Peyer's patch (tissue), 4 donors: ENCODE measurements at regions not wholly inside any gene's neighbourhood (a gene's known extent, or its start where the extent isn't known, plus 50 kb on each side); places are given as distances from the start of the nearest gene placed in this dataset.
"Not testable (repeated sequence)": the region's sequence is repeated elsewhere in the genome, so short reads cannot be mapped to it uniquely, and the experiment has no call there.

Experiments used
- DNase-seq, 3 donors: peaks; one replicate each; pipeline ENCODE4 v3.0.0-alpha.2; 2017 to 2019
- H3K27ac ChIP-seq, 4 donors: fragments of 200-600 bp; sonication (generic); one replicate each; pipeline ENCODE4 v1.5.1; 2016 to 2019
- H3K27me3 ChIP-seq, 2 donors: fragments of 200-600 bp; sonication (generic); one replicate each; pipeline ENCODE4 v1.5.1; 2019
- H3K36me3 ChIP-seq, 3 donors: fragments of 200-600 bp; sonication (generic); one replicate each; pipeline ENCODE4 v1.5.1; 2016 to 2019
- H3K4me1 ChIP-seq, 4 donors: fragments of 200-600 bp; sonication (generic); one replicate each; pipeline ENCODE4 v1.5.1; 2016 to 2019
- H3K4me3 ChIP-seq, 4 donors: fragments of 200-600 bp; sonication (generic); 1 replicate in 3 of 4; 2 replicates in 1 of 4; pipeline ENCODE4 v1.5.1; 2016 to 2019; ENCODE audit warnings: mild to moderate bottlenecking in 1 of 4
- H3K9me3 ChIP-seq, 4 donors: fragments of 200-600 bp; sonication (generic); one replicate each; pipeline ENCODE4 v1.5.1; 2016 to 2019; ENCODE audit warnings: mild to moderate bottlenecking in 1 of 4
- POLR2A ChIP-seq, 2 donors: fragments of 450-650 bp; IDR thresholded peaks; one replicate each; pipeline ENCODE4 v1.5.1; 2017; ENCODE audit warnings: antibody characterized with exemption in 2 of 2, mild to moderate bottlenecking in 2 of 2, moderate library complexity in 2 of 2
- TF ChIP-seq, protein P1 (sequence below), 6 experiments: fragments of 450-650 bp in 4 of 6; fragments of 200-600 bp in 2 of 6; sonication (generic) in 1 of 6; IDR thresholded peaks; one replicate each; pipeline ENCODE4 v1.5.1; 2017 to 2019; ENCODE audit warnings: antibody characterized with exemption in 6 of 6, mild to moderate bottlenecking in 3 of 6, moderate library complexity in 1 of 6

DNA sequence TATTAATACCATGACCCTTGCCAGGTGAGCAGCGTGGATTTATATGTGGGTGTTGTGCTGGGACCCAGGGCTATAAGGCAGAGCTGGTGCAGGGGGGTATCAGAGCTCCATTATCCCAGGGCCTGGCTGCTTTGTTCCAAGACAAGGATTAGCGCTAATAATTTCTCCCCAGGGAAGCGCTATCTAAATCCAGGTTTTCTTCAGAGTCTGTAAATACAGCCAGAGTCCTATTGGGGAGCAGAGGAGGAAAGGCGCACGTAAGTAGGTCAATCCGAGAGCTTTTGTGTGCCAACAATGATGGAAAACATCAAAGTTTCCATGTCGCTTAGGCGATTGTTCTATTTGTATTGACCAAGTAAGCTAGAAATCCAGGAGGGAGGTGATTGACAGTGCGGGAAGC is 1009.7 kb downstream of the VRK1 start:
- Histone ChIP-seq H3K4me3 (no peak overlapping the region), H3K27me3 (no peaks in the 10 kb centered on the region), H3K27ac (no peak overlapping the region), H3K36me3 (no peaks in the 10 kb centered on the region), H3K9me3 (no peaks in the 10 kb centered on the region), H3K4me1 (no peaks in the 10 kb centered on the region)
- DNase-seq, result no peak
- no peak for TF ChIP-seq POLR2A (IDR thresholded peaks at IDR 0.05)
- TF ChIP-seq, protein P1, sequence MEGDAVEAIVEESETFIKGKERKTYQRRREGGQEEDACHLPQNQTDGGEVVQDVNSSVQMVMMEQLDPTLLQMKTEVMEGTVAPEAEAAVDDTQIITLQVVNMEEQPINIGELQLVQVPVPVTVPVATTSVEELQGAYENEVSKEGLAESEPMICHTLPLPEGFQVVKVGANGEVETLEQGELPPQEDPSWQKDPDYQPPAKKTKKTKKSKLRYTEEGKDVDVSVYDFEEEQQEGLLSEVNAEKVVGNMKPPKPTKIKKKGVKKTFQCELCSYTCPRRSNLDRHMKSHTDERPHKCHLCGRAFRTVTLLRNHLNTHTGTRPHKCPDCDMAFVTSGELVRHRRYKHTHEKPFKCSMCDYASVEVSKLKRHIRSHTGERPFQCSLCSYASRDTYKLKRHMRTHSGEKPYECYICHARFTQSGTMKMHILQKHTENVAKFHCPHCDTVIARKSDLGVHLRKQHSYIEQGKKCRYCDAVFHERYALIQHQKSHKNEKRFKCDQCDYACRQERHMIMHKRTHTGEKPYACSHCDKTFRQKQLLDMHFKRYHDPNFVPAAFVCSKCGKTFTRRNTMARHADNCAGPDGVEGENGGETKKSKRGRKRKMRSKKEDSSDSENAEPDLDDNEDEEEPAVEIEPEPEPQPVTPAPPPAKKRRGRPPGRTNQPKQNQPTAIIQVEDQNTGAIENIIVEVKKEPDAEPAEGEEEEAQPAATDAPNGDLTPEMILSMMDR (IDR thresholded peaks at IDR 0.05), result no peak

DNA sequence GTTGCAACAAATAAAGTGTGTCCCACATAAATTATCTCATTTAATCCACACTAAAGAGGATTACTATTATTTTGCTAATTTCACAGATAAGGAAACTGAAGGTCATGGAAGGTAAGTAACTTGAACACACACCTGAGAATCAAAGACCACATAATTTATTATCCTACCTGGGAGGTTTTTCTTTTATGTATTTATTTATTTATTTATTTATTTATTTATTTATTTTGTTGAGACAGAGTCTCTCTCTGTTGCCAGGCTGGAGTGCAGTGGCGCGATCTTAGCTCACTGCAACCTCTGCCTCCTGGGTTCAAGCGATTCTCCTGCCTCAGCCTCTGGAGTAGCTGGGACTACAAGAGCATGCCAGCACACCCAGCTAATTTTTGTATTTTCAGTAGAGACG is 1011.4 kb downstream of the VRK1 start:
- H3K4me1 ChIP-seq, H3K36me3 ChIP-seq, H3K27me3 ChIP-seq, DNase-seq, H3K9me3 ChIP-seq, H3K4me3 ChIP-seq, H3K27ac ChIP-seq: not testable (repeated sequence)

DNA sequence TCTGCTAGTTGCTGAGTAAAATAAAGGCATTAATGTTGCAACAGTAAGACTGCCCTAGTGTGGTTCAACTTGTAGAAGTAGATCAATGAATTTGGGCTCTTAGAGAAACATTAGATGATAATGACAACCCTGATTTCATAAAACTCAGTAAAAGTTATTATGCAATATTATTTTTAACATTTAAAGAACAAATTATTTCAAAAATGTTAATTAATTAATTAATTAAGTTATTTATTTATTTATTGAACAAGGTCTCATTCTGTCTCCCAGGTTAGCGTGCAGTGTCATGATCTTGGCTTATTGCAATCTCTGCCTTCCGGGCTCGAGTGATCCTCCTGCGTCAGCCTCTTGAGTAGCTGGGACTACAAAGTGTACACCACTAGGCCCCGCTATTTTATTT is 1016.4 kb downstream of the VRK1 start:
- Histone ChIP-seq H3K27ac (no peak overlapping the region), H3K27me3 (no peaks in the 10 kb centered on the region), H3K4me3 (no peak overlapping the region), H3K36me3 (no peaks in the 10 kb centered on the region), H3K9me3 (no peaks in the 10 kb centered on the region), H3K4me1 (no peaks in the 10 kb centered on the region)
- TF ChIP-seq, protein P1 (IDR thresholded peaks at IDR 0.05), result no peak
- TF ChIP-seq POLR2A (IDR thresholded peaks at IDR 0.05), result no peak
- DNase-seq, result no peak

DNA sequence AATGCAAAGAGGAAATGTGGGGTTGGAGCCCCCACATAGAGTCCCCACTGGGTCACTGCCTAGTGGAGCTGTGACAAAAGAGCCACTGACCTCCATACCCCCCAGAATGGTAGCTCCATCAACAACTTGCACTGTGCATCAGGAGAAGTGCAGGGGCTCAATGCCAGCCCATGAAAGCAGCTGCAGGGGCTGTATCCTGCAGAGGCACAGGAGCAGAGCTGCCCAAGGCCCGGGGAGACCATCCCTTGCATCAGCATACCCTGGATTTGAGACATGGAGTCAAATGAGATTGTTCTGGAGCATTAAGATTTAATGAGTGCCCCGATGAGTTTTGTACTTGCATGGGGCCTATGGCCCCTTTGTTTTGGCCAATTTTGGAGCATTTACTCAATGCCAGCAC is 1023.6 kb downstream of the VRK1 start:
- Histone ChIP-seq H3K4me1 (no peaks in the 10 kb centered on the region), H3K36me3 (no peaks in the 10 kb centered on the region)
- TF ChIP-seq, protein P1 (IDR thresholded peaks at IDR 0.05), result no peak
- TF ChIP-seq POLR2A (IDR thresholded peaks at IDR 0.05), result no peak

DNA sequence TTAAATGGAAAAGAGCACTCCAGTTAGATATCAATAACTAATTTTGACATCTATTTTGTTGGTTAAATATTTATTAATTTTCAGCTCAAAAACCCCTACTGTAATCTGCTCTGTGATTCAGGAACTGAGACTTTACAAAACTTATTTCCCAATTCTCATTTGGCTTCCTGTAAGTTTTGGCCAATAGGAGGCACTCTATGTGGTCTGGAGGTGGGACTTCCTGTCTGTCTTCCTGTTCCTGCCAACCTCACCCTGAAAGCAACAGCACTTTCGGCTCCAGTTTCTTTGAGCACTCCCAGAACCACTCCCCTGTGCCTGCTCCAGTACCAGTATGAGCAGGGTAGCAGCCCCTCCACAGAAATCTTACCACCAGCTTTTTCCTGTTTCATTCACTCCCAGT is 1027.0 kb downstream of the VRK1 start:
- no peak for DNase-seq
- no peak overlapping the region for H3K4me3 ChIP-seq
- H3K27ac ChIP-seq, result no peak overlapping the region
- H3K9me3 ChIP-seq, result no peaks in the 10 kb centered on the region
- no peak for TF ChIP-seq POLR2A (IDR thresholded peaks at IDR 0.05)
- TF ChIP-seq, protein P1 (IDR thresholded peaks at IDR 0.05), result no peak
- H3K27me3 ChIP-seq, result no peaks in the 10 kb centered on the region
- H3K36me3 ChIP-seq, result no peaks in the 10 kb centered on the region
- H3K4me1 ChIP-seq, result no peaks in the 10 kb centered on the region

More for the DNA sequence above, 1023.6 kb downstream of the VRK1 start:
- no peak overlapping the region for H3K4me3 ChIP-seq
- H3K9me3 ChIP-seq, result no peaks in the 10 kb centered on the region
- no peak for DNase-seq
- no peak overlapping the region for H3K27ac ChIP-seq
- no peaks in the 10 kb centered on the region for H3K27me3 ChIP-seq

DNA sequence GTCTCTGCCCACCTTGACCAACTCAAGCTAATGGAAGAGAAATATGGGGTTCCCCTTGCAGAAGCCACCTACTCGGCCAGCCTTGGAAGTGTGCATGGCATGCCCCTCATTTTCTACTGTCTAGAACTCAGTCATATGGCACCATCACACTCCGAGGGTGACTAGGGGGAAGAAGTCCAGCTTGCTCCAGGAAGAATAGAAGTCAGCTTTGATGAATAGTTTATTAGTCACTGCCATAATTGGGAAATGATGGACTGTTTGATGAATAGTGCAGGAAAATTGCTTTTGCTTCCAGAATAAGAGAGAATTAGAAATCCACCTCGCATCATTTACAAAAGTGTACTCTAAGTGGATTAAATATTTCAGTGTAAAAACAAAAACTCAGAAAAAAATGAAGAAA is 1030.6 kb downstream of the VRK1 start:
- no peak overlapping the region for H3K27ac ChIP-seq
- H3K4me1 ChIP-seq, result no peaks in the 10 kb centered on the region
- no peaks in the 10 kb centered on the region for H3K36me3 ChIP-seq
- TF ChIP-seq, protein P1 (IDR thresholded peaks at IDR 0.05), result no peak
- TF ChIP-seq POLR2A (IDR thresholded peaks at IDR 0.05), result no peak
- no peaks in the 10 kb centered on the region for H3K9me3 ChIP-seq
- DNase-seq, result no peak
- H3K4me3 ChIP-seq, result no peak overlapping the region
- no peaks in the 10 kb centered on the region for H3K27me3 ChIP-seq
